LoVo (cell line): ENCODE measurements at regions not wholly inside any gene's neighbourhood (a gene's known extent, or its start where the extent isn't known, plus 50 kb on each side); places are given as distances from the start of the nearest gene placed in this dataset.
A peak's percentile ranks its signal among the peaks of the same experiment; 100 is the strongest.

Experiments
- DNase-seq: peaks from one replicate; pipeline ENCODE4 v3.0.0-alpha.2; 2016; ENCODE audit warnings: low spot score

- no peak for DNase-seq
These were observed 178.7 kb downstream of the CHD9NB start for GRCh38 chr16:52874042-52874441.

DNA sequence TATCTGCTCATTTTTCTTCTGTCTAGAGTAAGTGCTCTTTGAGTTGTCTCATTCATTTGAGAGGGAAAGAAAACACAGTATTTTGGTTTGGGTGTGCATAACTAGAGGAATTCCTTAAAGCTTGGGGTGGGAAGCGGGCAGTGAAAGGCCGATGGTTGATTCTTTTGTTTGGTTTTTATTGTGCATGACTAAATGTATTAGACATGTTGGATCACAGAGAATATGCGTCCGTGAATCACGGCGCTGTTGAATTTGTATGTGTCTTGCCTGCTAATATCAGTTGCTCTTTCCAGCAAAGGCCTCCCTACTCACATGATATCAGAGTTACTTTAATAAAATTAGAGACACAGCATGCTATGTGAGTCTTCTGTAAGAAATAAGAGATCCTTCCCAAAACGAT is 180.0 kb downstream of the CHD9NB start:
- no peak for DNase-seq

- DNase-seq = no peak
These were observed 181.2 kb downstream of the CHD9NB start for GRCh38 chr16:52871481-52871880.

DNA sequence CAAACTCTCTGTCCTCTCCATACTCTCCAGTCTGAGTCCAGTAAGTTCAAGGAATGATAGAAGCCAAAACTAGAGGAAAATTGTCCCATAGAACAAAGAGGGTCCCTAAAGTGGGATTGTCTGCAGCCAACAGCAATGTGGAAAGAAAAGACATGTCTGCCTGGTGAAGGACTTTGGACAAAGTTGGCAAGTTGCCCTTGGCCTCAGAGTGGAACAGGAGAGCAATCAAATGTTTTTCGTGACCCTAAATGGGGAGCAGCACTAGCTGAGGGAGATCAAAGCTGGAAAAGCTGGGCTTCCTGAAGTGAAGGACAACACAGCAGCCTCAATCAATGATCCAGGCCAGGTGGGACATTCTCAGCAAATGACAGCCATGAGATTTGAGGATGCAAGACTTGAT is 183.5 kb downstream of the CHD9NB start:
- DNase-seq = no peak

DNA sequence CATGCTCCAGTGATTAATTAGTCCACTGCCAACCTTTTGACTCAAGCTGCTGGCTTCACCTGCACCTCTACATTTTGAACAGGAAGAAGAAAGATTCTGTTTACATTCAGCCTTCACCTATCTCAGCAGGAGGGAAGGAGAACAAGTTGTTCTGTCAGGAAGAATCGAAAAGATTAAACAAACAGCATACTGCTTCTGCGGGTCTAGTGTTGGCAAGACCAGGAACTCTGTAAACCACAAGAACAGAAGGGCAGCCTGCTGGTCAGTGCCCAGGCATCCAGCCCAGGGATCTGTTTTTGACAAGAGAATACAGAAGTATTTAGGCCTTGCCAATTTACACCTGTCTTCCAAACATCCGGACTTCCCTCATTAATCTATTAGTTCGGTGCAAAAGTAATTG is 189.7 kb downstream of the CHD9NB start:
- DNase-seq = no peak

- peak; percentile 6 for DNase-seq
These were observed 191.1 kb downstream of the CHD9NB start for GRCh38 chr16:52861614-52862022.

- DNase-seq = no peak
These were observed 197.2 kb downstream of the CHD9NB start for GRCh38 chr16:52855463-52855862.

- DNase-seq = no peak
These were observed 199.7 kb downstream of the CHD9NB start for GRCh38 chr16:52852978-52853377.

GRCh38 chr16:52851211-52851740 is 201.4 kb downstream of the CHD9NB start:
- DNase-seq = no peak

DNA sequence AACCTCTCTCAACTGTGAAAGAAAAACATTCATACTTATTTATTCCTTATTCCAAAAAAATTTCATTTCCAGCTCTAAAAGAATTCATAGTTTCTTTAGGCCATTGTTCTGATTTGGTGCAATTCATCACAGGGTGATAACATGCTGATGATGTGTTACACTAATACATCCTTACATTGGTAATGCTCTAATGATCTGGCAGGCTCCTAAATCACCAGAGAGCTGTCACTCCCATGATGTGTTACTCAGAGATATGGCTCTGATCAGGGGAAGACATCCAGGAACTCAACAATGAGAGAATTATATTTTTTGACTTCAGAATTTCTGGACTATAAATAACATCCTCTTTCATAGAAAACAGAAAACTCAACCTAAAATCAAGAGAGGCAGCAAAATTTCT is 209.3 kb downstream of the CHD9NB start:
- DNase-seq = no peak

GRCh38 chr16:52837251-52837650 is 215.4 kb downstream of the CHD9NB start:
- DNase-seq = no peak

DNA sequence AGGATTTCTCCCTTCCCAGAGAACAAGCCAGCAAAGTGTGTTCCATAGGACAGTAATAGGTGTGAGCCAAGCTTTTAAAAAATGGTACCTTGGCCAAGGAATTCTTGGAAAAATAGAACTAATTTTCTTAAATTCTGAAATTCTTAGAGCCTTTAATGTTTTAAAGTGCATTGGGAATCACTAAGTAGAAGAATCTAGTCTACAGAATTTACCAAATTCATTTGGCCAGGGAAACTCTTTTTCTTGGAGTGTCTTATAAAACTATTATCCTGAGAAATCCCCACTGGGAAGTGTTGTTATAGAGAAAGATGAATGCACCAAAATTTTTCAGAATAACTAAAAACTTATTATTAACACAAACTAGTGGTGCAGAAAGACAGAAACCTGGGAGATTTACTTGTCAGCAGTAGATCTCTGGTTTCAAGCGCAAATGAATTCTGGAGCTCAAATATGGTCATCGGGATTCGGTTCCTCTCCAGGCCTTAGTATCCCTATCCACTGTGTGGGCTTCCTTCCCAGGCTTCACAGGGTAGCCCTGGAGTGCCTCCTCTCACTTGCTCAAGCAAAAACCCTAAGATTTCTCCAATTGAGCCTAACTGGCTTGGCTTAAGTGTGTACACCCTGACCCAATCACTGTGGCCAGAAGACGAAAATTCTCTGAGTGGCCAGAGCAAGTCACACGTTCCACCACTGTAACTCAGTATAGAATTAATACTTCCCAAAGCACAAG is 217.8 kb downstream of the CHD9NB start:
- no peak for DNase-seq

- DNase-seq = no peak
These were observed 219.9 kb downstream of the CHD9NB start for GRCh38 chr16:52832771-52833170.

DNA sequence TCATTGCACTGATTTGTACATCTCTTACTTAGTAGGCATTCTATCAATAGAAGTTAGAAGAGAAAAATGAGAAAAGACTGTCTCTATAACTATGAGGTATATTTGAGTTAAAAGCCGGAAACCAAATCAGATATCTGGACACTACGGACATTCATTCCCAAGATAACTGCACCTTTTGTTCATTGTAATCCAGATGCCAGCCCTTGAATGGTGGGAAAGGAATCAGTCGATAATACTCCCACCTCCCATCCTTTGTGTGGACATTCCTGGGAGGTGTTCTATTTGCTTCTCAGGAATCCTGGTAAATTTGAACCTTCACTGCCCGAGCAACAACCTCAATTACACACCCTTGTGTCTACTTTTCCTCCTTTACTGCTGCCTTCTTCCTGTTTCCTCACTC is 225.2 kb downstream of the CHD9NB start:
- no peak for DNase-seq

GRCh38 chr16:52825892-52826291 is 226.8 kb downstream of the CHD9NB start:
- DNase-seq = no peak

DNA sequence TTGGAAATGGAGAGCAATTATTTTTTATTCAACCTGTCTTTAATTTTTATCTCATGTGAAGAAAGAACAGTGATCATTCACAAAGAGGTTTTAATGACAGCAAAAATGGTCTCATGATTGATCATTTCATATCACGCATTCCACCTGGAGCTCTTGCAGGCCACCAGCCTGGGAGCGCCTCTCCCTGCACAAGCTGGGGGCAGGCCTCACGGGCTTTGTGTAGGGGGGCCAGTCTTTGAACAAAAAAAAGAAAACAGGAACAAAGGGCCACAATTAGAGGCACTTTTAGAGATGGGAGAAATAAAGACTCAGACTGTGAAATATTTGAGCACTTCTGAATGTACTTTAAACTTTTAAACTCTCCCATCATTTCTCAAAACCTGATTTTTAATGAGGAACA is 232.9 kb downstream of the CHD9NB start:
- no peak for DNase-seq

DNA sequence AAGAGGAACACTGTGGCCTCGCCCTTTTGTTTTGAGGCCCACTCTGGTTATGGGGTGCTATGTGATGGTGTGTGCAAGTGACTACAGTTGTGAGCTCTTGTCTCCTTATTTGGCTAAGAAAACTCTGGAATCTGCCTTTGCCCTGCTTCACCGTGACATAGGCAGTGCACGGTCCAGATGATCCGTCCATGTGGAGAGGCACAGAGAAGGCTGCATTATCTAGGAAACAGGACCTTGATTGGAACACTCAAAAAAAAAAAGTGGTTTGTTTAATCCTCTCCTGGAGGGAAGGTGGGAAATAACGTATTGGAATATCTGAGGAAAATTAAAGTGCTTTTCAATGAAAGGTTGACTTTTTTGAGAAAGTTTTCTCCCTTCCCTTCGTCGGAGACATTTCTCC is 233.3 kb downstream of the CHD9NB start:
- DNase-seq = no peak

DNA sequence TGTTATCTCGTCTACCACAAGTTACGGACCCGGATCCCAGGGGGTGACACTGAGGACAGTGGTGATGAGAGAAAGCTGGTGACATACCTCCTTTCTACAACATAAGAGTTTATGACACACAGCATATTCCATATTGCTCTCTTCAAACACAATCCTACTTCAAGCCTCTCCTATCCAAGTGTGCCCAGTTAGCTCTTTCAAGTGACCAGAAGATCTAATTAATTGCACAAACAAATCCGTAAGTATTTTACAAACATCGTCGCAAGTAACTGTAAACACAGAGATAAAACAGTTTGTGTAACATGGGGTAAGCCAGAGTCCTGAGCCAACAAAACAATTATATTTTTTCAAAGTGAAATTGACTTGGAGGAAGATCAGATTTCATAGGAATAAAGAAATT is 235.0 kb downstream of the CHD9NB start:
- DNase-seq = no peak

DNA sequence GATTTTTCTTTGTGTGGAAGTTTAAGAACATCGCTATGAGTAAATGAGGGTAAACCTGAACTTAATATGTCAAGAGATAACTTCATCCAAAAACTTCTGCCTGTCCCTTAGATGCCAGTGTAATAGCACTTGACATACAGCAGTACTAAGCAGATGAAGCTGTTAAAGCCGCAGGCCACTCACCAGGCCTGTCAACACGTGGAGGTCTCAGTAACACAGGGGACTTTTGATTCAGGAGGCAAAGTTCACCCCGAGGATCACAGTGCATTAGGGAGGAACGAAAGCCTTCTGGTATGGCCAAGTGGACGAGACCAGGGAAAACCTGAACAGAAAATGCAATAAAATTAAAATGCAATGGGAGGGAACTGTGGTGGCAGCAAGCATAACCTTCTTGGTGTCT is 235.7 kb downstream of the CHD9NB start:
- DNase-seq = no peak

DNA sequence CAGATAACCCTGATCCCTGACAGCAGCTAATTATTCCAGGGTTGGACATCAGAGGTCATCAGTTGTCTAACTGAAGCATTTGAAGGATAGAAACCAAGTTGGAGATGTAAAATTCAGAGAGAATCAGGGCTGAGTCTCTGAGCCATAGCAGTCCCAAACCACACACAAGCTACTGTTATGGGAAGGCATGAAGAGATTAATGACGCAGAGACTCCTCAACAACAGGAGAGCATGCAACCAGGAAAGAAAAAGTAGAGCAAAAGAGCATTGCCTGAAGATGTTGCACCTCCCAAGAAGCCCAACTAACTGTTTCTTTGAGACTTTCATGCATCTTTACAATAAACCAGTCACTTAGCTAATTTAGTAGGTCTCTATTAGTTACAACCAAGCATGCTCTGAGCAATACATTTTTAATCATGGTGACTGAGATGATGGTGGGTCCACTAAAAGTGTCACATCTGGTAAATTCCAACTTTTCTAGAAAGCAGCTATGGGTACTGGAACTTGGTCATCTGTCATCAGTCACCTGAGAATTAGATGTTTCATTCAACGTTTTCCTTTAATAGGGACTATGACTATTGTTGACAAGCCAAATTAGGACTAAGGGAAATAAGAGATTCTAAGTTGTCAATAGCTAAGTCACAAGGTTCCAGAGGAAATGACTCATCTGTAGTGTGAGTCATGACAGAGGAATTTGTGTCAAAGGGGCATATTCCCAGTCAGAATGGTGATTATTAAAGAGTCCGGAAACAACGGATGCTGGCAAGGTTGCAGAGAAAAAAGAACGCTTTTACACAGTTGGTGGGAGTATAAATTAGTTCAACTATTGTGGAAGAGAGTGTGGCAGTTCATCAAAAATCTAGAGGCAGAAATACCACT is 239.8 kb downstream of the CHD9NB start:
- DNase-seq = peak; percentile 36

DNA sequence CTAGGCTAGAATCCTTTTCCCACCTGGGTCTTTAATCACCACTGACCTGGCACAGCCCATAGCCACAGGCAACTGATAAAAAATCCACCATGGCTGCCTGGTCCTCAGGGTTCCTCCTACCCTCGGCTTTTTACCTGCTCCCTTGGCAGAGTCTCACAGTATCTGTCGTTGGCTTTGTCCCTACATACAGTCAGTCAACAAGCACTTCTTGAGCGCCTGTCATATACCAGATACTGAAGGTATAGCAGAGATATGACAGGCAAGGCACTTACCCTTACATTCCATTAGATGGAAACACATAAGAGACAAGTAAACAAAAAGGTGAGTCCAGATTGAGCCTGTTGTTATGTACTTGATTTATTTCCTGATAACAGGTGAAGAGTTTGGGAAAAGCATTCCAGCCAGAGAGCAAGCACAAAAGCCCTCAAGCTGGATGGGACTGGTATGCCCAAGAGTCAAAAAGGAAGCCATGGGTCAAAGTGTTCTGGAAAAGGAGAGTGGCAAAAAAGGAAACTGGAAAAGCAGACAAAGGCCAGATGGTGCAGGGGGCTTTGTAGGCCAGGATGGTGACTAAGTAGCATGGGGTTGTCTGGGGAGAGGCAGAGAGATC is 247.0 kb downstream of the CHD9NB start:
- no peak for DNase-seq

GRCh38 chr16:52800432-52800831 is 252.3 kb downstream of the CHD9NB start:
- DNase-seq = no peak

- DNase-seq = no peak
These were observed 252.2 kb upstream of the TOX3 start for GRCh38 chr16:52799149-52799548.
